HG03571 (cell line): ENCODE measurements at regions not wholly inside any gene's neighbourhood (a gene's known extent, or its start where the extent isn't known, plus 50 kb on each side); places are given as distances from the start of the nearest gene placed in this dataset.
"Not testable (repeated sequence)": the region's sequence is repeated elsewhere in the genome, so short reads cannot be mapped to it uniquely, and the experiment has no call there.

Experiments used
- ATAC-seq: cut with Tn5 transposase; IDR thresholded peaks from one replicate; pipeline ENCODE4 v1.9.1; 2021; ENCODE audit not compliant: unreplicated experiment

DNA sequence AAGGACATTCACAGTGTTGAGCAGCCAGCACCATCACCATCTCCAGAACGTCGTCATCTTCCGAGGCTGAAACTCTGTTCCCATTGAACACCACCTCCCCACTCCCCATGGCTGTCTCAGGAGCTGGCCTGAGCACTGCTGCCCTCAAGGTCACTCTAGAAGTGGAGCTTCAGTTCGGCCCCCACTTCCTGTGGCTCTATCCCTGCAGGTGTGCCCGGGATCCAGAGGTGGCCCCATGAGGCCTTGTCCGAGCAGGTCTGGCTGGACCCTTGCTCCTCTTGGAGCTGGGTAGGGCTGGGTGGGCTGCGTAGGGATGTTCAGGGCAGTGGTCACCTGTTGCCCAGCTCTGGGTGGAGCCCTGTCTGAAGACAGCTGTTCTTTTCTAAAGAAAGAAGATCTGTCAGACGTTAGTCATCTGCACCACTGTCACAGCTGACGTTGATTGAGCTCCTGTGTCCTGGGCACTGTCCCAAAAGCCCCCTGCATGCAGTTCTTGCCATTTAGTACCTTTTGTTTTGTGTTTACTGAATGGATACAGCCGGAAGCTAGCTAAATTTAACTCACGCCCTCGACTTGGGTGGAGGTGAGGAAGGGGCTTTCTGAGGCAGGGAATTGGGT is 75.5 kb upstream of the CLDN5 start:
- no peak for ATAC-seq

DNA sequence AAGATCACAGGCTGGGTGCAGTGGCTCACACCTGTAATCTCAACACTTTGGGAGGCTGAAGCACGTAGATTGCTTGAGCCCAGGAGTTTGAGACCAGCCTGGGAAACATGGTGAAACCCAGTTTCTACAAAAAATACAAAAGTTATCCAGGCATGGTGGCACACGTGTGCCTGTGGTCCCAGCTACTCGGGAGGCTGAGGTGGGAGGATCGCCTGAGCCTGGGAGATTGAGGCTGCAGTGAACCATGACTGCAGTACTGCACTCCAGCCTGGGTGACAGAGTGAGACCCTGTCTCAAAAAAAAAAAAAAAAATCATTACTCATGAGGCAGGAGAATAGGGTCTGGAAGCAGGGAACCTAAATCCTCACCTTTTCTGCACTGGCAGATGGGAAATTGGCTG is 79.1 kb upstream of the CLDN5 start:
- ATAC-seq, result not testable (repeated sequence)

DNA sequence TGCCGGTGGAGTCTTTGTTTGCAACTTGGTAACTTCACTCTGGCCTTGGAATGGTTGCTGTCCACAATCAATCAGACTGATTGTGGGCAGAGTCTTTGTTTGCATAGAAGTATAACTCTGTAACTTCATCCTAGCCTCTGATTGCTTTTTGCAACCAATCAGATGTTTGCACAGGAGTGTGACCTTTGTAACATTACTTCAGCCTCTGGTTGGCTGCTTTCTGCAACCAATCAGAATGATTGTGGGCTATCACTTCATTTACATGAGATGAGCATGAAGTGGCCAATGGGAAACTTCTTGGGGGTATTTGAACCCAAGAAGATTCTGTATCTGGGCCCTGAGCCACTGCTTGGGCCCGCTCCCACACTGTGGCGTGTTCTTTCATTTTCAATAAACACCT is 79.6 kb upstream of the CLDN5 start:
- no peak for ATAC-seq

DNA sequence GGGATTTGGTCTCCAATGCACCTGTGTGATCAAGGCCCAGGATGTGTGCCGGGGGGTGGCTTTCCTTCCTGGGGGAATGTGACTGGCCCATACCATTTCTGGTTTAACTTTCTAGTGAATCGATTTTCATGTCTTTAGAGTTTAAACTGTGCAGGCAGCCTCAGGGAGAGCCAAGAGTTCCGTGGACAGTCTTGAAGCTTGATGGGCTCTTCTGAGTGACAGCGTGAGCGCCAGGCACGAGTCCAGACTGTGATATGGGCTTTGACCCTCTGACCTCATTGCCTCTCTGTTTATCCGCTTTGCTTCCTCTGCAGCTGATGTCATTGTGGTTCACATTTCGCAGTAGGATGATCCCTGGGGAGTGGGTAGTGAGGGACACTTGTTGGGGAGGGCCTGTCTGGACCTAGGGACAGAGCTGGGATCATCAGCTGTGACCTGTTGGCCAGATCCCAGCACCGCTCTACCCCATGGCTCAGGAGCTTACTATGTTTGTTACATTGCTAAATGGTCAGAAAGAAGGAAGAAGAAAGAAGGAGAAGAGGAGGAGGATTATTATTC is 80.6 kb upstream of the CLDN5 start:
- no peak for ATAC-seq

DNA sequence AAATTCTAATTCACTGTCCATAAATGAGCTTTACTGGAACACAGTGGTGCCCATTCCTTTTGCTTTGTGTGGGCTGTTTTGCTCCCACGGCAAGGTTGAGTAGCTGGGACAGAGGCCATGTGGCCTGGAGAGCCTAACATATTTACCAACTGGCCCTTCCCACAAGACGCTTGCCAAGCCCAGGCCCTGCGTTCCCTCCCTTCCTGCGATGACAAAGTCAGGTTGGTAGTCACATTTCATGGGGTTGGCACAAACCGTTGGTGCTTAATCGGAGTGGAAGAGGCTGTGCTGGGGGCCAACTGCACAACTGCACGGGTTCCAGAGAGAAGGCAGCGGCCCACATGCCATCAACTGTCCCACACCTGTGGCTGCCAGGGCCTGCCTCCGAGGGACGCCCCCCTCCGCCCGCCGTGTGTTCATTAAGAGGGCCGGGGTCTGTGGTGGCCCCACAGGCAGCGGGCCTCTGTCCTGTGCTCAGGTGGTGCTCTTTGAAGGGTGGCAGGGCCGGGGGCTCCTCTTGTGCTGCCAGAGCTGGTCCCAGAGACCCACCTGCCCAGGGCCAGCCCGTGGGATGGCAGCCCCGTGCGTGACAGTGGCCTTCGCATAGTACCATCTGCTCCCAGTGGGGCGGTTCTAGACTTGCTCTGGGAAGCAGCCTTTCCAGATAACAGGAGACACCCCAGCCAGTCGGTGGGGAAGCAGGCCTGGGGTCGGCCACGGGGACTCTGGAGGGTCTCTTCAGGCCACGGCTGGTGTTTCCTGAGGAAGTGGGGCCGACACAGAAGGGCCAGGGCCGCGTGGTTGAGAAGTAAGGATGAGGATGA is 81.5 kb upstream of the CLDN5 start:
- no peak for ATAC-seq

- ATAC-seq, result no peak
These were observed 82.4 kb upstream of the CLDN5 start for GRCh38 chr22:19606332-19607191.

DNA sequence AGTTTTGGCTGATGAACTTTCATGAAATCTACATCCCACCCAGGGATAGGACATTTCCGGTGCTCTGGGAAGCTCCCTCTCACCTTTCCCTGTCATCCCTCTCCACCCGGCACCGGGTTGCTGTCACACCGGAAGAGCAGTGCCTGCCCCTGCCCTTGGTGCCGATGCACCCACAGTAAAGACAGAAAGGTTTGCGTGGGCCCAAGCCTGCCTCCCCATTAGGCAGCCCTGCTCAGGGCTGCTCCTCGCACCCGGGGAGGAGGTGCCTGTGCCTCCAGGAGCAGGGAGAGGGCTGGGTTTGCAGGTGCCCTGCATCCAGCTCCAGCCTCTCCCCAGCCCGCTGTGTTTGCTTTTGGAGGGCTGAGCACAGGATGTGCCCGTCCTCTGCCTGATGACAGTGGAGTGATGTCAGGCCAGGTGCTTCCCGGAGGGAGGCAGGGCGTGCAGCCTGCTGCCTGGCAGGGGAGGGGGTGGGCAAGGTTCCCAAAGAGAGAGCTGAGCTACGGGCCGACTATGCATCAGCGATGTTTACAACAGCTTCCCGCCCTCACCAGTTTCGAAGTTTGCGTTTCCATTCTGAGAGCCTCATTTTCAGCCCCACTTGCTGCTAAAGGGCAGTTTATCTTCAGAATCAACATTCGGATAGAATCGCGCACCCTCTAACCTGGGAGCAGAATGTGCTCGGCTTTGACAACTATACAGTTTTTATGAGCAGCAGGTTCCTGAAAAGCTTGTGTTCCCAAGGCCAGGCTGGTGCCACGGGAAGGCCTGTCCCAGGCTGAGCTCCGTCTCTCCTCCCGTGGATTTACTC is 83.2 kb upstream of the CLDN5 start:
- ATAC-seq, result no peak

DNA sequence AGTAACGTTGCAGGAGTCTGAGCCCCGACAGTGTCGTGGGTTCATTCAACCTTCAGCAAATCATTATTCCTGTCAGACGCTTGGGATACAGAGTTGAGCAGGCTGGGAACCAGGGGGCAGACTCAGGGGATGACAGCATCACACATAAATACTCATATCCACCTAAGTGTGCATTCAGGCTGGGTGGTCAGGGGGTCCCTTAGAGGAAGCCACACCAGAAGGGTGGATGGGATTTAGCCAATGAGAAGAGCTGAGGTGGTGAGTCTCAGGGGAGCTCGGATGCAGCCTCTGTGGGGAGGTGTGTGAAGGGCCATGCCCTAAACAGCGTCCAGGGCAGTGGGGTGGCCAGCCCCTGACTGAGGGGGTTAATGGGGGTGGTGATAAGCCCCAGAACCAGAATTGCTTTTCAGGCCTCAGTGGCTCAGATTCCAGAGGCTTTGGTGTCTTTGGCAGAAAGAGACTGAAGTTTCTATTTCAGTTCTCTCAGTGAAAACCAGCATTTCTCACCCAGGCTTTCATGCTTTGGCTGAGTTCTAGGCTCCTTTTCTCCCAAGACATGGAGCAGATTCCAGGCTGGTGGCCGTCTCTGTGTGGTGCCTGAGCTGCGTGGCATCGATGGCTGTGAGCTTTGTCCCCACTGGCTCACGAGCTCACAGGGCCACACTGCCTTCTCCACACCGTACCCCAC is 83.9 kb upstream of the CLDN5 start:
- no peak for ATAC-seq

GRCh38 chr22:19609753-19610152 is 85.5 kb upstream of the CLDN5 start:
- not testable (repeated sequence) for ATAC-seq

DNA sequence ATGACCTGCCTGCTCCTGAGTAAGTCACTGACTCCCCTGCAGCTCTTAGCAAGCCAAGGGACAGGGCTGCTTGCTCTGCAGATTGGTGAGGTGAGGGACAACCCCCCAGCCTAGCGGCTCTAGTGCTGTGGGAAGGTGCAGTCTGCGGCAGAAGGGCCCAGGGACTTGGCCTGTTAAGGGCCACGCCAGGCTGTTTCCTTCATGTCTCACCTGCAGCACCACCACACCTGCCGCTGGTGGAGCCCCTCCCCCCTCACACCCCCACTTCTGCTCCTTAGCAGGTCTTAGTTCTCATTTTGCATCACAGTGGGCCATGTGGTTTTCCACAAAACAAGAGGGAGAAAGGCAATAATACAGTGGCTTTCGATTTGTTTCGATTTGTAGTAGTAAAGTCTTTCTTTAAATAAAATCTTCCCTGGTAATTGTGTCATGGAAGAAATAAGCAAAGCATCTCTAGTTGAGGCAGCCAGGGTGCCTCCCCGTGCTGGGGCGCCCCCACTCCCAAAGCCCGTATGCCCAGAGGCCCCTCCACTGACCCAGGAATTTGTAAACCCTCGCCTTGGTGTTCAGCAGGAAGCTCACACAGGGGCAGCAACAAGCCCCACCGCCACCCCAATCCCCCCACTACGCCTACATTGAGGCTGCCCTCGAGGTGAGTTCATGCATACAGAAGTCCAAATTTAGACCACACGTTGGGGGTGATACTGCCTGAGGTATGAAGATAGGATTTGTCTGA is 86.5 kb upstream of the CLDN5 start:
- no peak for ATAC-seq

GRCh38 chr22:19611590-19611989 is 87.4 kb upstream of the CLDN5 start:
- no peak for ATAC-seq

- no peak for ATAC-seq
These were observed 88.8 kb upstream of the CLDN5 start for GRCh38 chr22:19612866-19613572.

DNA sequence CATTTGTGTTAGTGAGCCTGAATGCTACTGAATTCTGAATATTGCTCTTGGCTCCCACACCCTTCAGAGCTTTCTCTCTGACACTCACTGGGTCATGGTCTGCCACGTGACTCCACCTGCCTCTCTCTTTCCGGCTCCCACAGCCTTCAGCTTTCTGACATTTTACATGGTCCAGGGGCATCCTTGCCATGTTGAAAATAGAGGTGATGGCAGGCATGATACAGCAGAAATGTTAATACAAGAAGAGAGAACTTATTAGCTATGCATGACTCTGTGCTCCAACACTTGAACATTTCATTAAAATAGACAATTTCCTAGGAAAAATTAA is 90.3 kb upstream of the CLDN5 start:
- ATAC-seq, result no peak

DNA sequence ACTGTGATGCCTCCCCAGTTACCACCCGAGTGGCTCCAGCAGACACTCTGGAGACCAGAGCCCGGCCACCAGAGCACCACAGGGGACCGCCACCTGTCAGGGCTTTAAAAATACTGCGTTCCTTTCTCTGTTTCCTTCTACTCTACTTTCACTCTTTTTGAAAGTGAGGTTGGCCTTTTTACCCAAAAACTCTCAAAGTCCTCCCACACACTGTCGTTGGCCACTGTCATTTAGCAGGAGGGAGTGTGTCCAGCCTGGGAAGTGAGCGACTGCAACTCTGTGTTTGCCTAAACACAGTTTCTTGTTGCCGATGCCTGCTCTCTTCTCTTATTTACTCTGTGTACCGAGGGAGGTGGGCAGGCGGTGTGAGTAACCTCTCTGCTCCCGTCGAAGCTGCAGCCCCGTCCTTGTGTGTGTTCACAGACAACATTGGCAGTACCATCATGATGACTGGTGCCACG is 90.8 kb upstream of the CLDN5 start:
- no peak for ATAC-seq

- ATAC-seq, result no peak
These were observed 91.8 kb upstream of the CLDN5 start for GRCh38 chr22:19615867-19616581.

DNA sequence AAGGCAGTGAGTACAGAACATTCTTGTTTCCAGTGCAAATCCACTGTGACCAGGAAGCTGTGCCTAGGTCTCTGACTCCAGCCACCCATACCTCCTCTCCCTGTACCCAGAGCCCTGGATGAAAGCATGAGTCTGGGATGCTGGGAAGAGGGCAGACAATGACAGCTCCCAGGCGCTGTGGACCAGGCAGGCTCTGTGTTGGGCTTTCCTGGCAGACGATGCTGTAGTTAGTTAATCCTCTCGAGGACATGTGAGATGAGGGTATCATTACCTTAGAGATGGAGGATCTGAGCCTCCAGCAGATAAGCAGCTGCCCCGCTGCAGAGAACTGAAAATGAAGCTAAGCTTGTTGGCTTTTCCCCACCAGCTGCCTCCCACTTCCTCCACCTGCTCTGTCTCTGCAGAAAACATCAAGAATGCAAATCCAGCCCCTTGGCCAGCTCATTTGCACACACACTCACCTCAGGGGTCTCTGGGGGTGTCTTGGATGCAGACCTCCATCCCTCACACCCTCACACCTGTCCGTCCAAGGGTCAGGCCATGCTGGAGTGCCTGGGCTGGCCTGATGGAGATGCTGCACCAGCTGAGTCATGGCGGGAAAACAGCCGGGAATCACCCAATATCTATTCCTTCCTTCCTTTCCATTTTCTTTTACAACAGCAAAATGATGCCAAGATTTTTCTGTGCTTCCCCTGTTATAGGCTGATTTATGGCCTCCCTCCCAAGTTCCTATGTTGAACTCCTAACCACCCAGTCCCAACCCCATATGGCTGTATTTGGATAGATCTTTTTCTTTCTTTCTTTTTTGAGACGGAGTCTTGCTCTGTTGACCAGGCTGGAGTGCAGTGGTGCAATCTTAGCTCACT is 94.9 kb upstream of the SEPTIN5 start:
- no peak for ATAC-seq

DNA sequence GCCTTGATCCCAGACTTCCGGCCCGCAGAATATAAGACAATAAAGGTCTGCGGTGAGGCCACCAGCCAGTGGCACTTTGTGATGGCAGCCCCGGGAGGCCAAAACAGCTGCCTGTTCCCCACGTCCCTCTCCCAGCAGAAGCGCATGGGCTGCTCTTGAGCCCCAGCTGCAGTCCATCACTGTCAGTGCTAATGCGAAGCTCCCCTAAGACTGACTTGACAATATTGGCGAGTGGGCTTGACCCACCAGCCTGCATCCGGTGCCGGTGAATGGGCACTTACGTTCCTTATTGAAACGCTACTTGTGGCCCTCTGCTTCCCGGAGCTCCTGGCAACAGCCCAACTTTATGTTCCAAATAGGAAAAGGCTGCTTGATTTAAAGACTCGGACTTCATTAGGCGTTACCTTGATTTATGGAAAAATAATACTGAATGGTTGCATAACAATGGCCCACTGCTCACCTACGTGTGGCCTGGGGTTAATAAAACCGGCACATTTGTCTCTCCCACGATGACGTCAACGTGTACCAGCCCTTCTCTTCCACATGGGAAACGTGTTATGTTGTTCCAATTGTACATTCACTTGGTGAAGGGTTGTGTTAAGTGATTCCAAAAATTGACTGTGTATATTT is 93.4 kb upstream of the SEPTIN5 start:
- ATAC-seq, result no peak
